OCI-LY1 (cell line): ENCODE measurements at regions not wholly inside any gene's neighbourhood (a gene's known extent, or its start where the extent isn't known, plus 50 kb on each side); places are given as distances from the start of the nearest gene placed in this dataset.

ENCODE experiments used
- H2AFZ ChIP-seq: fragments of 200-600 bp; sonication (generic), shearing (Covaris generic); 2 replicates; pipeline ENCODE4 v1.6.0; 2014; ENCODE audit warnings: antibody characterized with exemption, mild to moderate bottlenecking, low read length
- H3F3A ChIP-seq: fragments of 200-600 bp; sonication (generic), shearing (Covaris generic); 2 replicates; pipeline ENCODE4 v1.6.0; 2014; ENCODE audit warnings: mild to moderate bottlenecking, antibody characterized with exemption, low read length, moderate library complexity; ENCODE audit not compliant: insufficient read depth
- H3K27ac ChIP-seq: fragments of 200-600 bp; sonication (generic); 2 replicates; pipeline ENCODE4 v1.5.1; 2014; ENCODE audit warnings: low read length, mixed run types, mild to moderate bottlenecking, low read depth; ENCODE audit not compliant: poor library complexity, severe bottlenecking
- H3K27me3 ChIP-seq: fragments of 200-600 bp; sonication (generic); 2 replicates; pipeline ENCODE4 v1.6.0; 2014; ENCODE audit warnings: antibody characterized with exemption, mild to moderate bottlenecking, low read length, moderate library complexity; ENCODE audit not compliant: insufficient read depth
- H3K36me3 ChIP-seq: fragments of 200-600 bp; sonication (generic); 2 replicates; pipeline ENCODE4 v1.6.1; 2014; ENCODE audit warnings: mild to moderate bottlenecking, antibody characterized with exemption, low read length, moderate library complexity, mixed read lengths; ENCODE audit not compliant: insufficient read depth
- H3K4me1 ChIP-seq: fragments of 200-600 bp; sonication (generic); 2 replicates; pipeline ENCODE4 v1.5.1; 2014; ENCODE audit warnings: mild to moderate bottlenecking, low read length, moderate library complexity; ENCODE audit not compliant: insufficient read depth, severe bottlenecking
- H3K4me2 ChIP-seq: fragments of 200-600 bp; sonication (generic), shearing (Covaris generic); 2 replicates; pipeline ENCODE4 v1.6.1; 2014; ENCODE audit warnings: low read length
- H3K4me3 ChIP-seq: fragments of 200-600 bp; sonication (generic); 2 replicates; pipeline ENCODE4 v1.5.1; 2014; ENCODE audit warnings: low read length, low read depth, mild to moderate bottlenecking, mixed read lengths; ENCODE audit not compliant: poor library complexity, severe bottlenecking
- H3K79me2 ChIP-seq: fragments of 200-600 bp; shearing (Covaris generic); 2 replicates; pipeline ENCODE4 v1.6.1; 2016; ENCODE audit warnings: mixed run types, low read length, mixed read lengths; ENCODE audit not compliant: insufficient read depth
- H3K9ac ChIP-seq: fragments of 200-600 bp; sonication (generic), shearing (Covaris generic); 2 replicates; pipeline ENCODE4 v1.6.1; 2014; ENCODE audit warnings: mild to moderate bottlenecking, low read length, mixed read lengths
- H3K9me2 ChIP-seq: fragments of 200-600 bp; sonication (generic), shearing (Covaris generic); 2 replicates; pipeline ENCODE4 v1.6.1; 2014; ENCODE audit warnings: low read depth, mild to moderate bottlenecking, low read length, mixed read lengths
- H3K9me3 ChIP-seq: fragments of 200-600 bp; shearing (Covaris generic); 2 replicates; pipeline ENCODE4 v1.6.1; 2014; ENCODE audit warnings: low read length, mixed read lengths
- H4K20me1 ChIP-seq: fragments of 200-600 bp; sonication (generic), shearing (Covaris generic); 2 replicates; pipeline ENCODE4 v1.6.0; 2016; ENCODE audit warnings: mild to moderate bottlenecking, low read length; ENCODE audit not compliant: insufficient read depth
- CTCF ChIP-seq: fragments of 200-600 bp; sonication (generic), shearing (Covaris generic); IDR thresholded peaks from 2 replicates; pipeline ENCODE4 v1.5.1; 2017; ENCODE audit warnings: mild to moderate bottlenecking, antibody characterized with exemption, low read length, moderate library complexity, mixed read lengths
- EZH2 ChIP-seq: fragments of 200-600 bp; sonication (generic), shearing (Covaris generic); IDR thresholded peaks from 2 replicates; pipeline ENCODE4 v1.8.0; 2017; ENCODE audit warnings: borderline replicate concordance, mixed run types, mild to moderate bottlenecking, antibody characterized with exemption, low read length, moderate library complexity, mixed read lengths

DNA sequence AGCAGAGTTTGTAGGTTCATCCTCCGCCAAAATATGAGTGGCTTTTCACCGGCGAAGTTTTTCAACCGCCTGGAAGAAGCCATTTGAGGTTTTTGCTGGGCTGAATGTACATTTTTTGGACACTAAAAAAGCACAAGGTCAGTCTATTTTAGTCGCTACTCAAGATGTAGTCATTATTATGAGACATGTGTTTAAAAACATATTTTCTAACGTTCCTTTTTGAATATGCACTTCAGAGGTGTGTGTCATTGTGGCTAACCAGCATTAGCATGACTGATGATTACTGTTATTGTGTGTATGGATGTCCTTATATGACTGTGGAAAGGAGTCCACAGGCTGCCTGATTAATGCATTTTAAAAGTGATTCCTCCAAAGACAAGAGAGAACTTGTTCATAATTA is 605.4 kb downstream of the INHBA start:
- Histone ChIP-seq H3K27me3 (no peaks in the 10 kb centered on the region), H3K4me2 (no peak overlapping the region), H3K9ac (no peak overlapping the region), H3K36me3 (no peaks in the 10 kb centered on the region), H3K4me1 (no peaks in the 10 kb centered on the region), H3K27ac (no peak overlapping the region), H3K4me3 (no peak overlapping the region), H4K20me1 (no peaks in the 10 kb centered on the region), H3K9me3 (no peaks in the 10 kb centered on the region), H2AFZ (no peak overlapping the region), H3K9me2 (no peaks in the 10 kb centered on the region), H3F3A (no peaks in the 10 kb centered on the region), H3K79me2 (no peaks in the 10 kb centered on the region)
- TF ChIP-seq EZH2 (no peak), CTCF (no peak)

DNA sequence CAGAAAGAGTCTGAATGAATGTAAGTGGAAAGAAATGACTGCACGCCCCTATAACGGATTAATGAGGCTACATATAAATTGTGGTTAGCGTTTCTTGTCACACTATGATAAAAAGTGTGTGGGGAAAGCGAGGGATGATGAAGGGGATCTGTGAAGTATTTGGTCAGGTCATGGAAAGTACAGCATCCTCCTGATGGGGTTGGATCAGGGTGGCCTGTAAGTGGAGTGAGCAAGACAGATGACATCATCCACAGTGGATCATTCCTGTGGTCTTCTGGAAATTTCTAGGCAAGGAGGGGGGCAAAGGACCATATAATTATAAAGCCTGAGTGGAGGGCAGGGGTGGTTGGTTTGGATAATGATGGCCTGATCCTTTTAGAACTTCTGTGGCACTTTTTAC is 606.0 kb downstream of the INHBA start:
- H3K4me3 ChIP-seq = no peak overlapping the region
- TF ChIP-seq CTCF = no peak
- TF ChIP-seq EZH2 = no peak
- H3K27me3 ChIP-seq = no peaks in the 10 kb centered on the region
- H4K20me1 ChIP-seq = no peaks in the 10 kb centered on the region
- H3K36me3 ChIP-seq = no peaks in the 10 kb centered on the region
- H3K4me1 ChIP-seq = no peaks in the 10 kb centered on the region
- H3F3A ChIP-seq = no peaks in the 10 kb centered on the region
- no peak overlapping the region for H3K4me2 ChIP-seq
- no peak overlapping the region for H3K9ac ChIP-seq
- H3K79me2 ChIP-seq = no peaks in the 10 kb centered on the region
- no peaks in the 10 kb centered on the region for H3K9me2 ChIP-seq
- H3K9me3 ChIP-seq = no peaks in the 10 kb centered on the region
- no peak overlapping the region for H2AFZ ChIP-seq
- no peak overlapping the region for H3K27ac ChIP-seq

DNA sequence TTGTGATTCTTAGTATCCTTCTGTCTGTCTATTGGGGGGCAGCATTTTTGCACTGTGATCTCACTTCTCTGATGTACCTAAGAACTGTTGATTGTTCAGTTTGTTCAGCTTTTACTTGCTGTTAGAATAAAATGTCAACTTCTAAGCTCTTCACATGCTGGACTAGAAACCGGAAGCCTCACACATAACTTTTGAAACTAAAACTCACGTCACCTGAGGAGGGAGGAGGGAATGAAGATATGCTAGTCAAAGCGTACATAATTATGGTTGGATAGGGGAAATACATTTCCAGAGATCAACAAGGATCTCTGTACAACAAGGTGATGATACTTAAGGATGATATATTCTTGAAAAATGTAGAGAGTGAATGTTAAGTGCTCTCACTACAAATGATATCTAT is 609.7 kb downstream of the INHBA start:
- no peaks in the 10 kb centered on the region for H3K27me3 ChIP-seq
- no peaks in the 10 kb centered on the region for H3K36me3 ChIP-seq
- H3K9me2 ChIP-seq = no peaks in the 10 kb centered on the region
- H3K27ac ChIP-seq = no peak overlapping the region
- no peak overlapping the region for H3K4me2 ChIP-seq
- no peaks in the 10 kb centered on the region for H3K9me3 ChIP-seq
- H3F3A ChIP-seq = no peaks in the 10 kb centered on the region
- H3K9ac ChIP-seq = no peak overlapping the region
- H3K79me2 ChIP-seq = no peaks in the 10 kb centered on the region
- no peaks in the 10 kb centered on the region for H4K20me1 ChIP-seq
- H3K4me3 ChIP-seq = no peak overlapping the region
- no peak overlapping the region for H2AFZ ChIP-seq
- TF ChIP-seq CTCF (no peak), EZH2 (no peak)
- no peaks in the 10 kb centered on the region for H3K4me1 ChIP-seq
